ENCODE measurements at regions not wholly inside any gene's neighbourhood (a gene's known extent, or its start where the extent isn't known, plus 50 kb on each side); places are given as distances from the start of the nearest gene placed in this dataset.

DNA sequence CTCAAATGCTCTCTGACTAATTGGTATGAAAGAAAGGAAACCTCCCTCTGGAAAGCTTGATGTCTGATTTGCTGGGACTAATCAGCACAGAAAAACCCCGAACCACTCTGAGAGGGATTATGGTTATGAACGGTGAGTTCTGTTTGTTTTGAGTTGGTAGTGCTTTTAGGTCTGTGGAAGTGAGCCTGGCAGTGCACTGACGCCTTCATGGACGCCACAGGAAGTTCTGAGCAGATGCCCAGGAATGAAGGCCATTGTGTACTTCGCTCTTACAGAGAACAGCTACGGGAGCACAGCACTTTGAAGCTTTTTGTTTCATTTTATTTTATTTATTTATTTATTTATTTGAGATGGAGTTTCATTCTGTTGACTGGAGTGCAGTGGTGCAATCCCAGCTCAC, 754.1 kb downstream of the QKI start:
- DNase-seq (ENCODE audit: low read depth), result no peak

DNA sequence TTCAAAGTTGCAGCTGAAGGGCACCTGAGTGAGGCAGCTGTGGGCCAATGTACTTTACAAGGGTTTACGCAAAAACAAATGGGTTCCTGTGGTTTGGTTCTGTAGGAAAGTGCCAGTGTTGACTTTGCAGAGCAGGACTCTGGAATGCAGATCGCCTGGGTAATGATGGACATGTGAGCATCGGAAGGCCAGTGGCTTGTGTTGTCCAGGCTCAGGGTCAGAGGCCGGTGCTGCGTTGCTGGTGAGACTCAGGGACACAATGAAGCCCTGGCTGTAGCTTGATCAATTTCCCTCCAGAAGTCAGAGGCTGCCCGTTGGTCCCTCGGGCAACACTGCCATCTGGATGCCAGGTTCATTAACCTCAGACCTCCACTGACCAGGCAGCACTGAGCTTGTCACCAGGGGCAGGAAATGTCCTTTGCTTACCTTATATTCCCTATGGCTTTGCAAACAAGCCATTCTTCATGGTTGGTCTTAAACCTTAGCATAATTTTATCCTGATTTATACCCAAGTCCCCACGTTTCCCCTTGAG, 753.4 kb downstream of the QKI start:
- DNase-seq (ENCODE audit: low read depth), result peak; percentile 17

DNA sequence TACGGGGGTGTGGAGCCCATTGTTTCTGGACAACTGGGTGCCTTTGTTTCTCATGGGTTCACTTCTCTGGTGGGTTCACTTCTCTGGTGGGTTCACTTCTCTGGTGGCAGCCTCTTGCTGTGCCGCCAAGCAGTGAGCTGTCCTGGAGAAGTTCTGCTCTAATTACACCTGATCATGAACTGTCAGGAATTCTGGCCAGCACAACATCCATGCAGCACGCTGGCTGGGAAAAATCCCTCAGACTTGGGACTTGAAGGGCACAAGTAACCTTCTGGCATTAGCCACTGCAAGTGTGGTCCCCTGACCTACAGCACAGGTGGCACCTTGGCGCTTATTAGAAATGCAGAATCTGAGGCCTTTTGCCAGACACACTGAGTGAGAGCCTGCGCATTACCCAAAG, 752.5 kb downstream of the QKI start:
- DNase-seq (ENCODE audit: low read depth), result no peak

DNA sequence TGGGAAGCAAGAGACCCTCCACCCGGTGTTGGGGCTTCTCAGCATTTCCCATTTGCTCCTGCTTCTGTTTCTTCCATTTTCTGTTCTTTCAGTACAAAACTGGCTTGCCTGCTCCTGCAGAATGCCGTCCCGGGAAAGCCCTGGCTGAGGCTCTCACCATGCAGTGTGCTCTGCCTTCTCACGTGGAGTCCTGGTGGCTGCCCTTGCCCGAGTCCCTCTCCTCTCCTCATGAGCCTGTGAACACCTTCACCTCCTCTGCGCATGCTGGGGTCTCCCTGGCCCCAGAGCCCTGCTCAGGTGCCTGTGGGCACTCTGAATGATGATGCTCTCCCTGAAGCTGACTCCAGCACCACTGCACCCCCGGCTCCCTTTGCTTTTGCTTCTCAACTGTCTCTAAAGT, 752.0 kb downstream of the QKI start:
- DNase-seq (ENCODE audit: low read depth), result no peak

DNA sequence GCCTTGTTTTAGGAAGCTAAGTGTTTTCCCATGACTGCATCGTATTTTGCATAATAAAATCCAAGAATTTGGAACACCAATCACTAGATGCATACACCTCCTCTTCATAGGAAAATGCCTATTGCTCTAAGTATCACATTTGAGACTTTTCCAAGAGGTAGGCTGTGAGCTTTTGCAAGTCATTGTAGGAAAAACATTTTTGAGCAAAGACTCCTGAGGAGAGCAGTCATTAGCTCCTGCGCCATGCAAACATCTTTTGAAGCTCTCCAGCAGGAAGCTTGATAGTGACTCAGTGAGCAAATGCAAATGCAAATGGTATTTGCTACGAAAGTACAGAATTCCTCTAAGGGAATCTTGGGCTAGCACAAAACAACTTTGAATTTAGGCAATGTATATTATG, 750.4 kb downstream of the QKI start:
- no peak for DNase-seq (ENCODE audit: low read depth)

DNA sequence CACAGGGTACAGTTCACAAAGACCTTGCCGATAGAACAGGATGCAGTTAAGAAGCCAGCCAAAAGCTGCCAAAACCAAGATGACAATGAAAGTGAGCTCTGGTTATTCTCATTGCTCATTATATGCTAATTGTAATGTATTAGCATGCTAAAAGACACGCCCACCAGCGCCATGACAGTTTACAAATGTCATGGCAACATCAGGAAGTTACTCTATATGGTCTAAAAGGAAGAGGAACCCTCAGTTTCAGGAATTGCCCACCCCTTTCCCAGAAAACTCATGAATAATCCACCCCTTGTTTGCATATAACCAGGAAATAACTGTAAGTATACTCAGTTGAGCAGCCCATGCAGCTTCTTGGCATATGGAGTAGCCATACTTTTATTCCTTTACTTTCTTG, 748.7 kb downstream of the QKI start:
- no peak for DNase-seq (ENCODE audit: low read depth)

DNA sequence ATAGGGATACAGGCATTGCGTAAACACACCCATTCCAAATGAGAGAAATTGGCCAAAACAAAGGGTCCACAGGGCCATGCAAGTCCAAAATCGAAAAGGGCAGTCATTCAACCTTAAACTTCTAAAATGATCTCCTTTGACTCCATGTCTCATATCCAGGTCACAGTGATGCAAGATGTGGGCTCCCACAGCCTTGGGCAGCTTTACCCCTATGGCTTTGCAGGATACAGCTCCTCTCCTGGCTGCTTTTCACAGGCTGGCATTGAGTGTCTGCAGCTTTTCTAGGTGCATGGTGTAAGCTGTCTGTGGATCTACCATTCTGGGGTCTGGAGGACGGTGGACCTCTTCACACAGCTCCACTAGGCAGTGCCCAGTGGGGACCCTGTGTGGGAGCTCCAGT, 744.5 kb downstream of the QKI start:
- DNase-seq (ENCODE audit: low read depth), result no peak

DNA sequence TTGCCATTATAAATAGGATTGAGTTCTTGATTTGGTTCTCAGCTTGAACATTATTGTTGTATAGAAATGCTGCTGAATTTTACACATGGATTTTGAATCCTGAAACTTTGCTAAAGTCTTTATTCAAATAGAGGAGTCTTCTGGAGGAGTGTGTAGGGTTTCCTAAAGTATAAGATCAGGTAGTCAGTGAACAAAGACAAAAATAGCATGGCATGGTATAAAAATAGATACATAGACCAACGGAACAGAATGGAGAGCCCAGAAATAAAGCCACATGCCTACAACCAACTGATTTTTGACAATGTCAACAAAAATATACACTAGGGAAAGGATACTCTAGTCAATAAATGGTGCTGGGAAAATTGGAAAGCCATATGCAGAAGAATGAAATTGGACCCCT, 740.1 kb downstream of the QKI start:
- no peak for DNase-seq (ENCODE audit: low read depth)

DNA sequence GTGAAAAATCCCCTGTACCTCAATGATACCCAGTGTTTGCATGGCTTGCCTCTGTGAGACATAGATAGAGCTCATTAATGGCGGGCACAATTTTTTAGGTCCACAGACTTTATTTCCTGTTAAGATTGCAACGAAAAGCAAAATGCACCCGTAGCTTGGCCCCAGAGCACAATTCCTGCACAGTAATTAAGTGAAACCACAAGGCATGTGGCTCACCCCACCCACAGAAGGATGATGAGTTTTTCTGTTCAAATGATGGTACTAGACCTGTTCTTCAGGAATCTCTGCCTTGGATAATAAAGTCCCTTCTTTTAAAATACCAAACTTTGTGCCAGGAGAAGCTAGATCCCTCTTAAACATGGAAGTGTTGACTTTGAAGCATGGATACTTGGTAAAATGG, 738.1 kb downstream of the QKI start:
- DNase-seq (ENCODE audit: low read depth), result no peak

DNA sequence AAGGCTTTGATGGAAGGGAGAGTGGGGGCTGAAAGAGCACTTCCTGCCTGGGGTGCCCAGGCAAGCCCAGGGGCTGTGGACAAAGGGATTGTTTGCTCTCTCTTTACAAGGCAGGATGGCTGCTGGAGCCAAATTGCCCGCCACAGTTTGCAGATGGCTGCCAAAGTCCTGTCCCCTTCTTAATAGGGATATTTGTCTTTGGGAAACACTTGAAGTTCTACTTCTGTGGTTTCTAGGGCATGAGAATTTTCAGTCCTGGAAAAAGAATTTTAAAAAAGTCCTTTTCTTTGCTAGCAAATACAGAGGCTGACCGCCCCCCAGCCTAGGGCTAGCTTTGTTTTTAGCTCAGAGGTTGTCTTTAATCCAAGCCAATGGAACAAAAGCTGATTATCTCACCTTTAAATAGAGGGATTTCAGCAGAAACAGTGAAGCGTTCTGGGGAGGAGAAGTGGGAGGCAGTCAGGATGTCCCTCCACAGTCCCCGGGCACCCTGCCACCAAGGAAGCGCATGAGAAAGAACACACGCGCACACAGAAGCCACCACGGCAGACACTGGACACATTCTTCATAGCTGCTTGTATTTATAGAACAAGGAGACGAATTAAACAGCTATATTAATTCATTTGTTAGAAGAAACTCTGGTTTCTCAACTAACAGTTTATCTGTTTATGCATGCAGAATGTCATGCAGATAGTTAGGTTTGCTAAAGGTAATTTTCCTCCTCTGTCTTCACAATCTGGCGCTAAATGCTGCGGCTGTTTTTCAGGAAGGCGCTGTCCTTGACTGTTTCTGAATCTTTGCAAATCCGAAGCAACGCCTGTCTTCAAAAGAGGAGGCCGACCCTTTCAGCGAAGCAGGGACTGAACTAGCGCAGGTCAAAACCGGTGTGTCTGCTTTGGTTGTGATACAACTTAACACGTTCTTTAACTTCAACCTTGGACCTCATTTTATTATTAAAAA, 736.9 kb downstream of the QKI start:
- peak; percentile 12 for DNase-seq (ENCODE audit: low read depth)

DNA sequence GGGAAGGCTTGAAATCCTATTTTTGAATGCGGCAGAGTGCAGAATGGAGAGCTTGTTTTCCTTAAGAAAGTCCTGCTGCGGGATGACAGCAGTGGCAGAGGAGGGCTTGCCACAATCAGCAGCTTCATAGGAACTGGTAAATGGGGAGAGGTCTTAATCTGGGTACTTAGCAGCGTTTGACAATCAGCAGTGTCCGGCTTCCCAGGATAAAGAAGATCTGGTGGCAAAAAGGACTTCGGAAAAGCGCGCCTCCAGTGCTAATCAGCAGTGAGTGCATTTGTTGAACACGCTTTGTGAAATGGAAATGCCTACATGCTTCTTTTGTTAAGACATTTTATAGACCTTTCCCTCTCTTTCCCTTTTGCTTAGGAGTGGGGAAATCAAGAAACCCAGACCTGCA, 735.7 kb downstream of the QKI start:
- no peak for DNase-seq (ENCODE audit: low read depth)

DNA sequence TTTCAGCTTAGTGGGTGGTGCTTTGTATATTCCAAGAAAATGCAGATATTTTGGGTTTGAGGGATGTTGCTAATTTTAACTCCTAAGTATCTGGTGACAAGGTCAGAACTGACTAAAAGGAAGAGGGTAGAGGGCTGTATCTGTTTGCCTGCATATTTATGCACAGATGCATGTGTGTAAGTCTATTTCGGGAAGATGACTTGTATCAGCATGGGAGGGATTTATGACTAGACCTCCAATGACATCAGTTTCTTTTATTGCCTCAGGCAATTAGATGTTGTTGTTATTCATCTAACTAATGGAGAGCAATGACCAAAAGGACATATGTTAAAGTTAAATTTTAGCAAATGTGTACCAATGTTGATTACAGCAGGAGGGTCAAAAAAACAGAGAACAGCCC, 734.3 kb downstream of the QKI start:
- peak; percentile 81 for DNase-seq (ENCODE audit: low read depth)

DNA sequence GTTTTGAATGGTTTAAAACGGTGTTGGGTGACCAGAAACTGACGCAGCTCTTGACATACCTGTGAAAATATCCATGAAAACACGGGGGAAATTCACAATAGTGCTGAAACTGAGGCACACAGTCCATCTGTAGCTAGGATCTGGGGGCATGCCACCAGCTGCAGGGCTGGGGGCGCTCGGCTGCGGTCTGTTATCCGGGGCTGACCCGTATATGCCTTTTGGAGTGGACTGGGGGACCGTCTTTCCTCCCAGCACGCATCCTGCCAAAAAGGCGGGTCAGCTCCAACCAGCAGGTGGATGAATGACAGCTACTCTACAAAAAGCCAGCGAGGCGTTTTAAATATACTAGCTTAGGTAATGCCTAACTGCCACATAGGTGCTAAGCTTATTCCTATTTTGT, 729.8 kb downstream of the QKI start:
- no peak for DNase-seq (ENCODE audit: low read depth)

DNA sequence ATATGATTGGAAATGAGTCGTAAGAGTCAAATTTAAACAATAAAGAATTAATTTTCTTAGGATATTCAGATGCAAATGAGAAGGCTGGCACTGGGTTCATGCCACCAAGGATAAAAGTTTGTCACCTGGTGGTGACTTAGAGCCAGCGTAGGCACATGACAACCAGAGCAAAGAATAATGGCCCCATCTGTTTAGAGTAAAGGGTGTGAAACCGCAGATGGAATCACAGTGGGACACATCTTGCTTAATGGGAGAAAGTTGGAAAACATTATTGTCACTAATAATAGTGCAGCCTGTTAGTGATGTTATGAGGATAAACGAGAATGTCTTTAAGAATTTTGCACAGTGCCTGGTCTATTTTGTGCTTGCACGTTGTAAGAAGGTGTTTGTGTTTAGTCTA, 727.8 kb downstream of the QKI start:
- DNase-seq (ENCODE audit: low read depth), result peak; percentile 51

DNA sequence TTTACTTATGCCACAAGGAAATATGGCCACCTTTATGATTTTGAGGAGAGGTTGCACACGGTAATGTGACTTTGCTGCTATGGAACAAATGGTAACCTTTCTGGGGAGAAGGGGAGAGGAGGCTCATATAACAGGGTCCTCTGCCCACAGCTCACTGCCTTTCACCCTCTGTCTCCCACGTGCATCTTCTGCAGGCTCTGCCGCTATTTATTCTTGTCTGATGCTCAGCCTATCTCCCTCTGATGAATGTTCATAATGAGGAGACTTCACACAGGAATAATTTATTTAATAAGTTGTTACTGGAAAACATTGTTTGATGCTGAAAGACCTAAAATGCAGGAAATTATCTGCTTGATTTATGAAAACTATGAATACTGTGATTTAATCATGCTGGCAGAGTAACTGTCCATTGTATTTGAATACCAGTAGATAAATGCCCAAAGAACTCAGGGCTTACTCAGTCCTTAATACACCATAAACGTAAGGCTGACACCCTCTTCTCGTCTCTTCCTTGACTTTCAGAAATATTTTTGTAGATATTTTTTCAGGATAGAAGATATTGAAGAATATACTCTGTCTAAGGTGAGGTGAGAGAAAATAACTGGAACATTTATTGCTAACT, 721.1 kb downstream of the QKI start:
- no peak for DNase-seq (ENCODE audit: low read depth)

DNA sequence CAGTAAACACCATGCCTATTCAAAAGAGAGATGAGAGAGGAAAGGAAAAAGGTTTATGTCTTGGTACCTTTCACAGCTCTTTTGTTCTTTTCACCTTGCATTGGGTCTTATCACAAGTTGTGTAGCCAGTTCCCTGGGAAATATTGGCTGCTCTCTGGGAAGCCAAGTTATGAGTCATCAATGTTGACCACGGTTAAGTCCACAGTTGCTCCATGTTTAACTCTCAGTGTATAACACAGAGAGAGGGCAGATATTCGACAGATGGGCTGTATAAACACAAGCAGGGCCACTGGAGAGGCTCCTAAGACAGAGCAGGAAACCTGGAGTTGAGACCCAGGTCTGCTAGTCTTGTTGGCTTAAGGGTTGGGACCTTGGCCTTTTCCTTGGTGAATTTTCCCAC, 718.6 kb downstream of the QKI start:
- peak; percentile 73 for DNase-seq (ENCODE audit: low read depth)

DNA sequence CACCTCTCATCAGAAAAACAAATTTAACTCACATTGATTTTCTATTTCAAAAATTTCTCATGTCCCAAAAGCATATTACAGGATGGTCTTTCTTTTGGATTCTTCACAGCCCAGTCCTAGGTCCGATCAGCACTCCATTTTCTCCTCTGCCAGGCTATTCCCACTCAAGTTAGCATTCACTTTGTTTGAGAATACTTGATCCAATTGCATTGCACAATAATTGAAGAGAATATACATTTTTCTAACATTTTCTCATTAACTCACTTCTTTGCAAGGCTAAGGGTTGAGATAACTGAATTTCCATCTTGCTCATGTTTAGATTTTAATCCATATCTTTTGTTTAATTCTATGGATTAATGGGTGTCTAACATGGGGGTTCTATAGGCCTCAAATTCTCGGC, 716.1 kb downstream of the QKI start:
- no peak for DNase-seq (ENCODE audit: low read depth)

DNA sequence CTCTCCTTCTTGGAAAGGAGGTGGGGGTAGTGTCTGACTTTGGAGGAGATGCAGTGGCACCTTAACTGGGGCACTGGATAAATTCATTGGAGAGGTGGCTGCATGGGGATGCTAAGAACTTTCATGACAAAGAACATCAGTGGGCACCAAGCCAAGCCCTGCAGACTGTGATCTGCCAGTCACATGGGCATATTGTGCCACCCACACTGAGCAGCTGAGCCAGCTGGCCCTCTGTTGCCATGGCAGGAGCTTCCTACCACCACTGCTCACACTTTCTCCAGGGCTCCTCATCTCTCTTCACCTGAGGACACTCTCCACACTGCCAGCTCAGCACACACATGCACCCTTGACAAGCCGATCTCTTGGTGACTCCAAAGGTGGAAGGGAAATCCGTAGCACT, 715.6 kb downstream of the QKI start:
- peak; percentile 63 for DNase-seq (ENCODE audit: low read depth)

DNA sequence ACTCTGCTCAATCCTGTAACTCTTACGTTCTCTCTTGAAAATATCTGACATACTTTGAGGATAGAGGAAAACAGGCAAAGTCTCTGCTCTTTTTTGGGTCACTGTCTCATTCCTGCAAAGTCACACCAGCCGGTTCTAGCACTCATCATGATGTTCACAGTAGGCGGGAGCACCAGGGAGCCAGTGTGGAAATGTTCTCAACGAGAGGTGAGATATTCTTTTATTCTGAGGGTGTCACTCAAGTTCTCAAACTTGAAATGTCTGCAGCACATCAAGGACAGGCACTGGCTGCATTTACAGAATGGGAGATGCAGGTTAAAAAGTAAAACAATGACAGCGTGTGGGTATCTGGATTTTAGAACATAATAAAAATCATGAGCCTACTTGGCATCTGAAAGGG, 714.7 kb downstream of the QKI start:
- DNase-seq (ENCODE audit: low read depth), result no peak

DNA sequence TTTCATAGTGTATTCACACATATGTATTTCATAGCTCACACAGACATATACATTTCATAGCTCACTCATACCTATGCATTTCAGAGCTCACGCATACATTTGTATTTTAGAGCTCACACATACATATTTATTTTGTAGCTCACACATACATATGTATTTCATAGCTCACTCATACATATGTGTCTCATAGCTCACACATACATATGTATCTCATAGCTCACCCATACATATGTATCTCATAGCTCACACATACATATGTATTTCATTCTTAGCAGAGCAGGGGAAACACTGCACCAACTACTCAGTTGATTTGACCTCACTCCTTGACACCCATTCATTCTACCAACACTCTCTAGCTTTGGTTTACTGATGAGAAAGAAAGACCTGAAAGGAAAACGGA, 713.6 kb downstream of the QKI start:
- DNase-seq (ENCODE audit: low read depth), result no peak

DNA sequence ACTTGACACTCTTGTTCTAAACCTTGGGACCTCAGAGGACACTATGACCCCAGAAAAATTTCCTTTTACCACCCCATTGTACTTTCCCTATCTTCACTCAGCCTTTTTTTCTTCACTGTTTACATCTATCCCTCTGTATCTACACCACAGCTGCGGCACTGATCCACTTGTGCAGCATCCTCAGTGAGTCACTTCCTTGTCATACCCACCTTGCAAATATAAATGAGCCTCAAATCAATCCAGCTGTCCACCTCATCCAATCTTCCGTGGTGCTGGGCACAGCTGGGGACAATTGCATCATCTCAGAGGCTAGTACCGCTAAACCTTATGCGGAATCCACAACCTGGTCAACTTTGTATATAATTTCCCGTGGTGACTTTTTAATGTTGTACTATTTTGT, 710.5 kb downstream of the QKI start:
- no peak for DNase-seq (ENCODE audit: low read depth)

DNA sequence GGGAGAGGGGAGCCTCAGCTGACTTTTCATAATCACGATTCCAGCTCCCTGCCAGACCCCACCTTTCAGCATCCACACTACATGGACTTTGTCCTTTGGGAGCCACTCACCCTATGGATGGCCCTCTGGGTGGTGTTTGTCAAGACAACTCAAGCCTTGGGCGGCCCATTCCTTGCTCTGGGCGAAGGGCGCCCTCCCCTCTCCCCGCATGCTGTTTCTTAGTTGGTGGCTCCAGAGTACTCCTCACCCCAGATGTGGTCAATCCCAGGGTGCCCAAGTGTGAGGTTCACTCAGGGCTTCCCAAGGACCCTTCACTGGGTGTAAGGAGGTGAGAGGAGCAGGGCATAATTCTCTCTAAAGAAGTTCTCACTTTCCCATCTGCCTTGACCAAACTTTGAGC, 710.0 kb downstream of the QKI start:
- DNase-seq (ENCODE audit: low read depth), result no peak

DNA sequence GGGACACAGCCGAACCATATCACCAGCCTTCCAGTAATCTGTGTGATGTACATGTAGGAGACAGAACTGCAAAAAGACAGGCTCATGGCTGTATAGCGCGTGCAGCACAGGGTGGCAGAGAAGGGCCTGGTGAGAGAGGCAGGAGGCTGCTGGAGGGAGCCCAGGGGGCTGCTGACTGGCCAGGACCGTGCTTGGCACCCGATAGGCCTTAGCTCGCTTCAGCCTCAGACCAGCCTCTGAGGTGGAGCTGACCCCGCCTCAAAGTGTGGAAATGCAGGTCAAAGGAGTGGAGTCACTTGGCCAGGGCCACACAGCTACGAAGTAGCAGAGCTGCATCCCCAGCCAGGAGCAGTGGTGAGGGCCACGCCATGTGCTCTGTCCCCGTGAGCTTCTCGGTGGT, 707.6 kb downstream of the QKI start:
- no peak for DNase-seq (ENCODE audit: low read depth)
